Activated T-helper 2 cell treated with anti-CD3 and anti-CD28 coated beads, Interferon-gamma antibody, Interleukin-2, Interleukin-4, amounts not matched to agents 10 μg/mL and 5 μg/mL and 100 μg/mL, durations not matched to agents 14 hours and 24 hours and 36 hours (primary cell): ENCODE measurements at regions not wholly inside any gene's neighbourhood (a gene's known extent, or its start where the extent isn't known, plus 50 kb on each side); places are given as distances from the start of the nearest gene placed in this dataset.

Experiments used
- DNase-seq: peaks from one replicate; pipeline ENCODE4 v3.0.0; 2021; ENCODE audit warnings: low spot score
- H3K27ac Mint-ChIP-seq: one replicate; pipeline ENCODE4 v1.8.0; 2021; ENCODE audit warnings: mixed read lengths
- H3K27me3 Mint-ChIP-seq: one replicate; pipeline ENCODE4 v1.8.0; 2021; ENCODE audit warnings: low read depth, mixed read lengths
- H3K36me3 Mint-ChIP-seq: one replicate; pipeline ENCODE4 v1.8.0; 2021; ENCODE audit warnings: low read depth, mixed read lengths
- H3K4me1 Mint-ChIP-seq: one replicate; pipeline ENCODE4 v1.8.0; 2021; ENCODE audit warnings: low read depth, mixed read lengths
- H3K4me3 Mint-ChIP-seq: one replicate; pipeline ENCODE4 v1.8.0; 2021; ENCODE audit warnings: low read depth, mild to moderate bottlenecking, moderate library complexity, mixed read lengths
- H3K9me3 Mint-ChIP-seq: one replicate; pipeline ENCODE4 v1.8.0; 2021; ENCODE audit warnings: mixed read lengths
- intact Hi-C: fragments of 100-400 bp; cut with micrococcal nuclease; formaldehyde crosslinking; loops from one replicate; pipeline ENCODE4 v1.15.1; 2023

- H3K9me3 Mint-ChIP-seq = no peaks in the 10 kb centered on the region
- no peaks in the 10 kb centered on the region for H3K4me1 Mint-ChIP-seq
- peaks cover 4% of the 10 kb centered on the region for H3K27me3 Mint-ChIP-seq
- no peaks in the 10 kb centered on the region for H3K36me3 Mint-ChIP-seq
- intact Hi-C loops = no loop called here
- H3K27ac Mint-ChIP-seq = no peak overlapping the region
- no peak for DNase-seq
- H3K4me3 Mint-ChIP-seq = no peak overlapping the region
These were observed 51.8 kb upstream of the ADRA1D start for GRCh38 chr20:4300921-4301320.

- Mint-ChIP-seq H3K9me3 (no peaks in the 10 kb centered on the region), H3K27me3 (peaks cover 4% of the 10 kb centered on the region), H3K36me3 (no peaks in the 10 kb centered on the region), H3K4me1 (no peaks in the 10 kb centered on the region), H3K4me3 (no peak overlapping the region), H3K27ac (no peak overlapping the region)
- intact Hi-C loops = no loop called here
- DNase-seq = no peak
These were observed 51.3 kb upstream of the ADRA1D start for GRCh38 chr20:4300401-4300800.

GRCh38 chr20:4299773-4300172 lies 50.7 kb upstream of the ADRA1D start:
- H3K4me1 Mint-ChIP-seq = no peaks in the 10 kb centered on the region
- H3K9me3 Mint-ChIP-seq = no peaks in the 10 kb centered on the region
- DNase-seq = no peak
- no peak overlapping the region for H3K4me3 Mint-ChIP-seq
- H3K27ac Mint-ChIP-seq = no peak overlapping the region
- H3K36me3 Mint-ChIP-seq = no peaks in the 10 kb centered on the region
- H3K27me3 Mint-ChIP-seq = peaks cover 6% of the 10 kb centered on the region
- intact Hi-C loops = no loop called here

- Mint-ChIP-seq H3K4me3 (no peak overlapping the region), H3K27ac (no peak overlapping the region), H3K36me3 (no peaks in the 10 kb centered on the region), H3K27me3 (peaks cover 6% of the 10 kb centered on the region), H3K9me3 (no peaks in the 10 kb centered on the region), H3K4me1 (no peaks in the 10 kb centered on the region)
- DNase-seq = no peak
- intact Hi-C loops = no loop called here
These were observed 50.1 kb upstream of the ADRA1D start for GRCh38 chr20:4299216-4299615.
